ENCODE measurements at regions not wholly inside any gene's neighbourhood (a gene's known extent, or its start where the extent isn't known, plus 50 kb on each side); places are given as distances from the start of the nearest gene placed in this dataset.

GRCh38 chr20:11350126-11351005 is 567.3 kb upstream of the BTBD3 start:
- Histone ChIP-seq H3K4me3 (ENCODE audit: low read depth in 1 of 2, low read length in 1 of 2) (no peak overlapping the region), H3K36me3 (no peaks in the 10 kb centered on the region), H3K27me3 (no peaks in the 10 kb centered on the region), H3K4me1 (ENCODE audit: control insufficient read depth in 1 of 2, insufficient read depth in 1 of 2, low read depth in 1 of 2, low read length in 1 of 2) (no peaks in the 10 kb centered on the region), H3K27ac (no peak overlapping the region), H3K9me3 (no peaks in the 10 kb centered on the region)
- no peak for TF ChIP-seq CTCF (IDR thresholded peaks at IDR 0.05)

- Histone ChIP-seq H3K4me1 (ENCODE audit: control insufficient read depth in 1 of 2, insufficient read depth in 1 of 2, low read depth in 1 of 2, low read length in 1 of 2) (no peaks in the 10 kb centered on the region), H3K27ac (no peak overlapping the region), H3K27me3 (no peaks in the 10 kb centered on the region), H3K4me3 (ENCODE audit: low read depth in 1 of 2, low read length in 1 of 2) (no peak overlapping the region), H3K9me3 (no peaks in the 10 kb centered on the region), H3K36me3 (no peaks in the 10 kb centered on the region)
- TF ChIP-seq CTCF (IDR thresholded peaks at IDR 0.05): no peak
Measured at GRCh38 chr20:11352041-11352440, 565.7 kb upstream of the BTBD3 start.

GRCh38 chr20:11354846-11355245 is 562.8 kb upstream of the BTBD3 start:
- no peaks in the 10 kb centered on the region for H3K4me1 ChIP-seq (ENCODE audit: control insufficient read depth in 1 of 2, insufficient read depth in 1 of 2, low read depth in 1 of 2, low read length in 1 of 2)
- no peak overlapping the region for H3K27ac ChIP-seq
- H3K4me3 ChIP-seq (ENCODE audit: low read depth in 1 of 2, low read length in 1 of 2): no peak overlapping the region
- no peaks in the 10 kb centered on the region for H3K27me3 ChIP-seq
- H3K36me3 ChIP-seq: no peaks in the 10 kb centered on the region
- no peak for TF ChIP-seq CTCF (IDR thresholded peaks at IDR 0.05)
- no peaks in the 10 kb centered on the region for H3K9me3 ChIP-seq

- H3K27ac ChIP-seq: no peak overlapping the region
- H3K9me3 ChIP-seq: no peaks in the 10 kb centered on the region
- H3K27me3 ChIP-seq: no peaks in the 10 kb centered on the region
- H3K4me1 ChIP-seq (ENCODE audit: control insufficient read depth in 1 of 2, insufficient read depth in 1 of 2, low read depth in 1 of 2, low read length in 1 of 2): no peaks in the 10 kb centered on the region
- H3K36me3 ChIP-seq: no peaks in the 10 kb centered on the region
- TF ChIP-seq CTCF (IDR thresholded peaks at IDR 0.05): no peak
- H3K4me3 ChIP-seq (ENCODE audit: low read depth in 1 of 2, low read length in 1 of 2): no peak overlapping the region
Measured at GRCh38 chr20:11355345-11355744, 562.3 kb upstream of the BTBD3 start.

GRCh38 chr20:11356061-11356460 is 561.6 kb upstream of the BTBD3 start:
- TF ChIP-seq CTCF (IDR thresholded peaks at IDR 0.05): no peak
- Histone ChIP-seq H3K27me3 (no peaks in the 10 kb centered on the region), H3K4me3 (ENCODE audit: low read depth in 1 of 2, low read length in 1 of 2) (no peak overlapping the region), H3K4me1 (ENCODE audit: control insufficient read depth in 1 of 2, insufficient read depth in 1 of 2, low read depth in 1 of 2, low read length in 1 of 2) (no peaks in the 10 kb centered on the region), H3K9me3 (no peaks in the 10 kb centered on the region), H3K36me3 (no peaks in the 10 kb centered on the region), H3K27ac (no peak overlapping the region)
